Testis (tissue), 2 donors: ENCODE measurements at regions not wholly inside any gene's neighbourhood (a gene's known extent, or its start where the extent isn't known, plus 50 kb on each side); places are given as distances from the start of the nearest gene placed in this dataset.

Source experiments
- CTCF ChIP-seq, 3 experiments: fragments of 450-650 bp in 2 of 3; fragments of 200-600 bp in 1 of 3; sonication (generic) in 1 of 3; IDR thresholded peaks; one replicate each; pipeline ENCODE4 v1.5.1; 2016 to 2019; ENCODE audit warnings: antibody characterized with exemption in 3 of 3, mild to moderate bottlenecking in 2 of 3, moderate library complexity in 1 of 3
- POLR2A ChIP-seq: fragments of 450-650 bp; IDR thresholded peaks from one replicate; pipeline ENCODE4 v1.6.1; 2017; ENCODE audit warnings: antibody characterized with exemption, mild to moderate bottlenecking, moderate library complexity

- TF ChIP-seq CTCF (IDR thresholded peaks at IDR 0.05): no peak
- no peak for TF ChIP-seq POLR2A
These were observed 149.0 kb upstream of the CYP1B1 start for GRCh38 chr2:38224821-38225437.
